NCI-H2171 treated with DMSO at 0.1 percent for 48 hours (cell line): ENCODE measurements at regions not wholly inside any gene's neighbourhood (a gene's known extent, or its start where the extent isn't known, plus 50 kb on each side); places are given as distances from the start of the nearest gene placed in this dataset.
A peak's percentile ranks its signal among the peaks of the same experiment; 100 is the strongest.
"Not testable (repeated sequence)": the region's sequence is repeated elsewhere in the genome, so short reads cannot be mapped to it uniquely, and the experiment has no call there.

ENCODE experiments used
- DNase-seq: peaks from one replicate; lab custom pipeline; 2025; lab: John Stamatoyannopoulos, UW

DNA sequence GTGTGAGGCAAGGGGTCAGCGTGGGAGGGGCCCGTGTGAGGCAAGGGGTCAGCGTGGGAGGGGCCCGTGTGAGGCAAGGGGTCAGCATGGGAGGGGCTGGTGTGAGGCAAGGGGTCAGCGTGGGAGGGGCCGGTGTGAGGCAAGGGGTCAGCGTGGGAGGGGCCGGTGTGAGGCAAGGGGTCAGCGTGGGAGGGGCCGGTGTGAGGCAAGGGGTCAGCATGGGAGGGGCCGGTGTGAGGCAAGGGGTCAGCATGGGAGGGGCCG, 119.2 kb downstream of the SEPTIN14 start:
- DNase-seq, result not testable (repeated sequence)

DNA sequence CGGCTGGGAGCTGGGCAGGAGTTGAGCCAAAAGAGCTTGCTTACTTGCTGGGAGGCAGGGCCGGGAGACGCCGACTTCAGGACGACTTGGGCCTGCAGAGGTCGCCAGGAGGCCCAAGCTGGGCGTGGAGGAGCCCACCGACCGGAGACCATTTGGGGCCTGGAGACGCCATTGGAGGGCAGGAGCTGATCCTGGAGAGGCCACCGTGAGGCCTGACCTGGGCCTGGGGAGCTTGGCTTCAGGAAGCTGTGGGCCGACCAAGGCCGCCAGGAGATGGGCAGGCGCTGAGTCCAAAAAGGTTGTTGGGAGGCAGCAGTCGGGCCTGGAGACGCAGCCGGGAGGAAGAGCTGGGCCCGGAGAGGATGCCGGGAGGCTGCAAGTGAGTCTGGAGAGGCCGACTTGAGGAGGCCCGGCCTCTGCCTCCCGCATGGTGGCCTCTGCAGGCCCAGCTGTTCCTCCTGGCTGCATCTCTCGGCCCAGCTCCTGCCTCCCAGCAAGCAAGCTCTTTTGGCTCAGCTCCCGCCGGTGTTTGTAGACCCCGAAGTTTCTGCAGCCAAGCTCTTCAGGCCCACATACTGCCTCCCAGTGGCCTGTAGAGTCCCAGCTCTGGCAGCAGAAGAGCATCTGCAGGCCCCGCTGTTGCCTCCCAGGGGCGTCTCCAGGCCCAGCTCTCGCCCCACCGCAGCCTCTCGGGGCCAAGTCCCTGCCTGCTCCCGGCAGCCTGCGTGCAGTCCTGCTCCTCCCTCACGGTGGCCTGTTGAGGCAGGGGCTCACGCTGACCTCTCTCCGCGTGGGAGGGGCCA, 119.7 kb downstream of the SEPTIN14 start:
- not testable (repeated sequence) for DNase-seq

DNA sequence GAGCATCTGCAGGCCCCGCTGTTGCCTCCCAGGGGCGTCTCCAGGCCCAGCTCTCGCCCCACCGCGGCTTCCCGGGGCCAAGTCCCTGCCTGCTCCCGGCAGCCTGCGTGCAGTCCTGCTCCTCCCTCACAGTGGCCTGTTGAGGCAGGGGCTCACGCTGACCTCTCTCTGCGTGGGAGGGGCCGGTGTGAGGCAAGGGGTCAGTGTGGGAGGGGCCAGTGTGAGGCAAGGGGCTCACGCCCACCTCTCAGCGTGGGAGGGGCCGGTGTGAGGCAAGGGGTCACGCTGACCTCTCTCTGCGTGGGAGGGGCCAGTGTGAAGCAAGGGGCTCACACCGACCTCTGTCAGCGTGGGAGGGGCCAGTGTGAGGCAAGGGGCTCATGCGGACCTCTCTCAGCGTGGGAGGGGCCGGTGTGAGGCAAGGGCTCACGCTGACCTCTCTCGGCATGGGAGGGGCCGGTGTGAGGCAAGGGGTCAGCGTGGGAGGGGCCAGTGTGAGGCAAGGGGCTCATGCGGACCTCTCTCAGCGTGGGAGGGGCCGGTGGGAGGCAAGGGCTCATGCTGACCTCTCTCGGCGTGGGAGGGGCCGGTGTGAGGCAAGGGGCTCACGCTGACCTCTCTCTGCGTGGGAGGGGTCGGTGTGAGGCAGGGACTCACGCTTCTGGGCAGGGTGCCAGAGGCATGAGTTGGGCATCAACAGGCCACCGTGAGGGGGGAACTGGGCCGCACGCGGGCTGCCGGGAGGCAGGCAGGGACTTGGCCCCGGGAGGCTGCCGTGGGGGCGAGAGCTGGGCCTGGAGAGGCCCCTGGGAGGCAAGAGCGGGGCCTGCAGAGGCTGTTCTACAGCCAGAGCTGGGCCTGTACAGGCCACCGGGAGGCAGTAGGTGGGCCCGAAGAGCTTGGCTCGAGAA, 120.6 kb downstream of the SEPTIN14 start:
- DNase-seq, result not testable (repeated sequence)

DNA sequence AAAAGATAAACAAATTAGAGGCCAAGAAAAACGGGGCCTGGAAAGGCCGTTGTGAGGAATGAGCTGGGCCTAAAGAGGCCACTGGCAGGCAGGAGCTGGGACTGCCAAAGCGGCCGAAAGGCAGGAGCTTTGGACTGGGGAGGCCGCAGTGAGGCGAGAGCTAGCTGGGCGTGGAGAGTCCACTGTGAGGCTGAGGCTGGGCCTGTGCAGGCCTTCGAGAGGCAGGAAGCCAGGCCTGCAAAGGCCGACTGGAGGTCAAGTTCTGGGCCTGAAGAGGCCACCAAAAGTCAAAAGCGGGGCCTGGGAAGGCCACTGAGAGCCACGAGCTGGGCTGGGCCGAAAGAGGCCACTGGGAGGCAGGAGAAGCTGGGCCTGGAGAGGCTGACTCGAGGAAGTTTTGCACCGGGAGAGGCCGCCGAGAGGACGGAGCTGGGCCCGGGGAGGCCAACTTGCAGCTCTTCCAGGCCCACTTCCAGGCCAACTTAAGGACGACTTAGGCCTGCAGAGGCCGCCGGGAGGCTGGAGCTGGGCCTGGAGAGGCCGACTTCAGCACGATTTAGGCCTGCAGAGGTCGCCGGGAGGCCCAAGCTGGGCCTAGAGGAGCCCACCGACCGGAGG, 121.8 kb downstream of the SEPTIN14 start:
- DNase-seq, result not testable (repeated sequence)

DNA sequence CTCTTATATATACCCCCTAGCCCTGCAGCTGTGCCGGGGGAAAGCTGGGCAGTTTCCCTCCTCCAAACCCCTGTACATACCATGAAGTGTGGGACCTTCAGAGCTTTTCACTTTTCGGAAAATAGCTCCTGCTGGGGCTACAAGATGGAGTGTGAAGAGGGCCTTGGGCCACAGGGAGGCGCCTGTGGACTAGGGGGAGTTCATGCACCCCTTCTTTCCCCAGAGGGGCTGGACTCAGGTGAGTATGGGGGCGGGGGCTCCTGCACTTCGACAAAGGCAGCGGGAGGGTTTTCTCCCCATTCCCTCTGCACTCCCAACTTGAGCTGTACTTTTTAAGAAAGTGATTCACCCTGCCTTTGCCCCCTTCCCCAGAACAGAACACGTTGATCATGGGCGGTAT, 122.5 kb downstream of the SEPTIN14 start:
- DNase-seq, result not testable (repeated sequence)

DNA sequence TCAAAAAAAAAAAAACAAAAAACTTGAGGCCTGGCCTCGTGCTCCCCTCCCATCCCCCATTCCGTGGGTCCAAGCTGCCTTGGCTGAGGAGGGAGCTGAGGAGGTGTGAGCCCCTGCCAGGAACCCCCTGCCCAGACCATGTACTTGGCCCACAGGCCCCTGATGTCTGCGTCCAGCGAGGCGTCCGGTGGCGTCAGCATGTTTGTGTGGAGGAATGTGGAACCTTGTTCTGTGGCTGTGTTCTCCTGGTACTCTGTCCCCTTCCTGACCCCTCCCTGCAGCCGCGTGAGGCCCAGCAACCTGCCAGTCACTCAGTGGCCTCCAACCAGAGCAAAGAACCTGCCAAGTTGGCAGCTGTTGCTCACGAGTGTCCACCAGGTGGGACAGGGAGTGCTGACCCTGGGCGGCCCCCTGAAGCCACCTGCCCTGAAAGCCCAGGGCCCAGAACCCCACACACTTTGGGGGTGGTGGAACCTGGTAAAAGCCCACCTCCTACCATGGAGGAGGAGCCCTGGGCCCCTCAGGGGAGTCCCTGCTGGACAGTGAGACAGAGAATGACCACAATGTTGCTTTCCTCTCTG, 125.8 kb downstream of the SEPTIN14 start:
- not testable (repeated sequence) for DNase-seq

DNA sequence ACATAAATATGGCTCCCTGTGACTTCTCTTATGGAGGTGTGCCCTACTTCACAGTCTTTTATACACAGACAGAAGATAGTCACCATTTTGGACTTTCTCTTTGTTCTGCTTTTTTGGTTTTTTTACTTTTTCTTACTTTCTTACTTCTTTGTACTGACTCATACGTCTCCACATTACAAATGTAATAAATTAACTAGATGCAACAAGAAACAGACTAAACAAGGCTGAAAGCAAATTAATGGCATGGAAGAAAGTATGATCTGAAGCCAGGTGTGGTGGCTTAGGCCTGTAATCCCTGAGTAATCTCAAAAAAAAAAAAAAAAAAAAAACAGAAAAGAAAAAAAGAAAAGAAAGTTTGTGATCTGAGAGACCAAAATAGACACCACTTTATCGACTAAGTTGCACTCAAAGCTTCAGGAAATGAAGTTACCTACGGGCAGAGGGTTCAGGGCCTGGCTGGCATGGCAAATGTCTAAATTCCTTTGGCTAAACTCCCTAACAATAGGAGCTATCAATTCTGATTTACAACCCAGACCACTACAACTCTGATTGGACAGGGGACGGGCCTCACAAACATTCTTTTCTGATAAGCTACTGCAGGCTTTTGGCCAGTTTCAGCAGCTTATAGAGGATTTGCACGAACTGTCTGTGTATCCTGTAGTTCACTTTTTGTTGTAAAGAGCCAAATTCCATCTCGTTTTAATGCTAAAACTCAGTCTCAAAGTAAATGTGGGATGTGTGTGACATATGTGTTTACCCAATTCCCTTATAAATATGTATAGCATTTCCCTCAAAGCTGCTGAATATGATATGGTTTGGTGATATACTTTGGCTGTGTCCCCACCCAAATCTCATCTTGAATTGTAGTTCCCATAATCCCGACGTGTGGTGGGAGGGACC, 129.1 kb downstream of the SEPTIN14 start:
- no peak for DNase-seq

DNA sequence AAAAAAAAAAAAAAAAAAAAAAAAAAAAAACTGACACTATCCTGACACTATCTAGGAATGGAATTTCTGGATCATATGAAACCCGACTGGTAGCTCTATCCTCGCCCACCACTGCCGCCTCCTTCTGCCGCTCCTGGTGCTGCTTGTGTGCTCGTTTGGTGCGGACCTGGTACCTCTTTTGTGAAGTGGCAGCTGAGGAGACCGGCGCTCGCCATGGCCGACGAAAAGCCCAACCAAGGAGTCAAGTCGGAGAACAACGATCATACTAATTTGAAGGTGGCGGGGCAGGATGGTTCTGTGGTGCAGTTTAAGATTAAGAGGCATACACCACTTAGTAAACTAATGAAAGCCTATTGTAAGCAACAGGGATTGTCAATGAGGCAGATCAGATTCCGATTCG, 130.6 kb downstream of the SEPTIN14 start:
- no peak for DNase-seq

DNA sequence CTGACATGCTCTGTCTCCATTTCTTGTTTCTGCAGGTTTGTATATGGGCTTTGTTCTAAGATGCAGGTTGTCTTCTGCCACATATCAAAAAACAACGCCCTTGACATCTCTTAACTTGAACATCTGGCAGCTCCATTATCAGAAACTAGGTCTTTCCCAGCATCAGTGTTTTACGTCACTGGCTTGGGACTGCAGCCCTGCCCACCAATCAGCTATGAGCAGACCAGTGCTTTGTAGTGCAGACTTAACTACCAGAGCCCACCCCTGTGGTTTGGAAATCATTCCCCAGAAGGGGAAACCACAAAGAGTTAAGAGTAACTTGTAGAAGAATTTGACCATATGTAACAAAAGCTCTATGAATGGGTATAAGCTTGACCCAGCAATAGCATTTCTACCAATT, 132.4 kb downstream of the SEPTIN14 start:
- DNase-seq, result no peak

DNA sequence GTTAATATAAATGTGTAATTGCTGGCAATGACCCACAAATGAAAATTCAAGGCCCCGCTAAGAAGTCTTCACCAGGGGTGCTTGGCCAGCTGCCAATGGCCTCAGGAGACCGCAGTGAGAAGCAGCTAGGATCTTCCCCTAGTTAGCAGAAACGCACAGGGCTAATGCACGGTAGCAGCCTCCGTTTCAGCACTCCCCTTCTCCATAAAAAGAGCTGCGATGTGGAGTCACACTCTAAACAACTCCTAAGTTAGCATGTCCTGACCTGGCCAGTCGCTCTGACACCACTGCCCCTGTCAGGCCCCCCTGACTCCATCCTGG, 139.0 kb downstream of the SEPTIN14 start:
- DNase-seq, result peak; percentile 15

DNA sequence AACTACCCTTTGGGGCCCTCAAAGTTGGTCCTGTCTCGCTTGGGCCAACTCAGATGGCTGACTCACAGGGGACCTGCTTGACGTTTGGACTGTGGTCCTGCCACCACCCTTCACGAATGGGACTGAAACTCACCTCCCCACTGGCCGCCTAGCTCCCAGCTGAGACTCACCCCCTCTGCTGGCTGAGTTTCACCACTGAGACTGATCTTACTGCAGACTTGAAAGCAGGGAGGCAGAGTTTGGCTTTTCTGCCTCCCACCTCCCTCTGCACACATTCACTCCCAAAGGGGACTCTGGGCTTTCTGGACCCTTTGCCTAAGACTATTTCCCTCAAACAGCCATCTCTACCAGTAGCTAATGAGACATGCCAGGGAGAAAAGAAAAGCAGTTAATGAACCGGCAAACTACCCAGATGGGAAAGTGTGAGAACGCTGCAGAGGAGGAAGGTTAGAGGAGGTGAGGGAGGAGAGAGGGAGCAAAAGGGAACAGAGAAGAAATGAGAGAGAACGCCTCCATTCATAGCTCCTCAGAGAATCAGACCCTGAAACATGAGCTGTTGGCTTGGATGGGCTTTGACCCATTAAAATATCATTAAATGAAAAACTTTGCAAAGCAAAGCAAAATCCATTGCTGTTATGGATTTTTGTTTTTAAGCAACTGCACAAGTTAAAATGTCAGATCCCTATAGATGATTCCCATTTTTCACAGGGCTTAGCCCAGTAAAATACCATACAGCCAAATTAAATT, 139.5 kb downstream of the SEPTIN14 start:
- peak; percentile 62 for DNase-seq

DNA sequence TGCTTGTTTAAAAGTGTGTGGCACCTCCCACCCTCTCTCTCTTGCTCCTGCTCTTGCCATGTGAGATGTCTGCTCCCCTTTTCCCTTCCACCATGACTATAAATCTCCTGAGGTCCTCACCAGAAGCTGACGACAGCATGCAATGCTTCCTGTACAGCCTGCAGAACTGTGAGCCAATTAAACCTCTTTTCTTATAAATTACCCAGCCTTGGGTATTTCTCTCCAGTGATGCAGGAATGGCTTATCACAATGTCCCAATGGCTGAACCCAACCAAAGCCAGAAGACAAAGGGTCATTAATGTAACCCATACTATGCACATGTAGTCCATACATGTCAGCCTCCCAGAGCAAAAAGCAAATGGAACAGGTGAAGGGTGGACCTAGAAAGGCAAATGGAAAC, 141.5 kb downstream of the SEPTIN14 start:
- not testable (repeated sequence) for DNase-seq

DNA sequence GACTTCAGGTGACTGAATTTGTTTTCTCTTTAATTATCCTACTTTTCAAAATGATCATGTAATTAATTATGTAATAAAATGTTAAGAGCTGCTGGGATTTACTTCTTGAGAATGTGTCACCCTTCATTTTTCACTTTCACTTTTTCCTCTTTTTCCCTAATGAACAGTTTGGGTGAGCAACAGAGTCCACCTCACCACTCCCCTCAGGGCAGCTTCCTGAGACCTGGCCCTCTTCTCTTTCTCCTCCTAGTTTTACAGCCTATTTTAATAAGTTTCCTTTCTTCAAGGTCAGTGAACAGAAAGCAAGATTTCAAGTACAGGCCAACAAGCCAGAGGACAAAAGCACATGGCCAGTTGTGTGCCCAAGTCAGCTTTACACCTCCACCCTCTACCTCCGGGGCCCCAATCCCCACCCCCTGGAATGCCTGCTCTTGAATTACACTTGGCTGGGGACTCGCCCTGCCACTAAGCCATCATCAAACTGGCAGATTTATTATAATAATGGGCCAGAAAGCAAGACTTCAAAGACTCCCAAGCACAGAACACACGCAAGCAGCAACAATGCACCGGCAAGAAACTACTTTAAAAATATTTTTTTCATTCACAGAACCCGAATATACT, 143.1 kb upstream of the VOPP1 start:
- DNase-seq, result not testable (repeated sequence)

DNA sequence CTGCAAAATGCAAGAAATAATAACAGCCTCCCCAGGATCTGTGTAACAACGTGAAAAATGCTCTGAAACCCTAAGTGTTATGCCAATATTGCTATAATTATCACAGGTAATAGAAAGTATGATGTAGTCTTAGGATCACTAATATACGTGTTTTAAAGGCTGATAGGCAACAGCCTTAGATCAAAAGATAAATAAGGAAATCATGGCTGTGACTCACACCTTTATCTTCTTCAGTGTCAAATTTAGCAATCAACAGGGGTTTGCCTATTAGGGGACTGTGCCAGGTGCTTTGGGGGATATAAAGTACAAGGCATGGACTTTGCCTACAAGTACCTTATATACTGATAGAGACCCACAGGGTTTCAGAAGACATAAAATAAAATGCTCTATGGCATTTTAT, 142.1 kb upstream of the VOPP1 start:
- DNase-seq, result not testable (repeated sequence)

DNA sequence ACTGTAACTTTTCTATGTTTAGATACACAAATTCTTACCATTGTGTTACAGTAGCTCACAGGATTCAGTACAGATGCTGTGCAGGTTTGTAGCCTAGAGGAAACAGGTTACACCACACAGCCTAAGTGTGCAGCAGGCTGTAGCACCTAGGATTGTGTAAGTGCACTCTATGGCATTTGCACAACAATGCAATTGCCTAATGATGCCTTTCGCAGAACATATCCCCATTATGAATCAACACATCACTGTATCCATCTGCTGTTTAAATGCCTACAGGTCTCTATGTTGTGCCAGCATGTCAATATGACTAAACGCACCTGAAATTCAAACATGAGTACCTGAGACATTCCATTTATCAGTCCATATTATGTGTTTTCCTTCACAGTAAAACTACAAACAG, 138.0 kb upstream of the VOPP1 start:
- not testable (repeated sequence) for DNase-seq

DNA sequence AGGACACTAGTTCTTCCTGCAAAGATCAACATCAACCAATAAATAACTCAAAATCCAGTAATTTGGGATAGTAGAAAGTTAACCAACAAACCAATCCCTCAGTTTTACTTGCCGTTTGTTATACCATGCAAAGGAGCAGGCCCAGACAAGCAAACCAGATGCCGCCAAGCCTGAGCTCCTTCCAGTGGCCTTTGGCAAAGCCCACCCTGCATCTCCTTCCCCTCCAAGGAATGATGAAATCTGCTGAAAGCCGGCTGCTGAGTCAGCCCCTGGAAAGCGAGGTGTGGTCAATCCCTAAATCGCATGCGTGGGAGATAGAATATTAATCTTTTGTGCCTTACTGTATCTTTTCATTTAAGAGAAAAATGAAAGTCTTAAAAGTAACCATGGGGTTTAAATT, 135.7 kb upstream of the VOPP1 start:
- DNase-seq, result not testable (repeated sequence)

DNA sequence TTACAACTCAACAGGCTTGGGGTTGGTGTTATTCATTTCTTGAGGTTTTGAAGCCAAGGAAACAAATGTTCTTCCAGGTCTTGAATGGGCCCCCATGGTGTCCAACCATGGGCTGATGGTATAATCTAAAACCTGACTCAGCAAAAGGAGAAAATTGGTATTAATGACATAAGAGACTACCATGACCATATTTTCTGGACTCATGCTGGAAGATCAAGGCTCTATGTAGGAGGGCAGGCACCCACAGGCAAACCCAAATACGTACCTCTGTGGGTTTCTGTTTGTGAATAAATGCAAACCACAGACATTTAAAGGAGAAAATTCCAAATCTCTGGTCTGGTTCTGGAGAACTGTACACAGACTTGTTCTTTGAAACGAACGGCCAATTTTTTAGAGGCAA, 135.1 kb upstream of the VOPP1 start:
- DNase-seq, result not testable (repeated sequence)

DNA sequence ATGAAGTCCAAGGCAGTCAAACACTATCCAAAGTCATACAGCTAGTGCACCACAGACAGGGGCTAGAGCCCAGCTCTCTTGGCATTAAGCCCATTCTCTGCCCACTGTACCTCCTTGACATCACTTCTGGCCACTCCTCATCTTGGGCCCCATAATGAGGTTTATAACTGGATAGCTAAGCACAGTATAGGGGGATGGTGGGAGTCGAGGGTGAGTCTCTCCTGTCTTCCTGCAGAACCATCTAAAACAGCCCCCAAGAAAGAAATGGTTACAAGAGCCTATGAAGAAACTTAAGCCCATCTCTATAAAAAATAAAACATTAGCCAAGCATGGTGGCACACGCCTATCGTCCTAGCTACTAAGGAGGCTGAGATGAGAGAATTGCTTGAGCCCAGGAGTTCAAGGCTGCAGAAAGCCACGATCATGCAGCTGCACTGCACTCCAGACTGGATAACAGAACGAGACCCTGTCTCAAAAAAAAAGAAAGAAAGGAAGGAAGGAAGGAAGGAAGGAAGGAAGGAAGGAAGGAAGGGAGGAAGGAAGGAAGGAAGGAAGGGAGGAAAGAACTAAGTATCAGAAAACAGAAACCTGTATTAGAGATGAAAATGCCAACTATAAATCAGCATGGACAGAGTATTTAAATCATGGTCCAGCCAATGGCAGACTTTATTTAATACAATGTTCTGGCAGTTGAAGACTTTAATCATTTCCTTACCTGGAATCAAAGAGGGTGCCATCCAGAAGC, 134.3 kb upstream of the VOPP1 start:
- not testable (repeated sequence) for DNase-seq

DNA sequence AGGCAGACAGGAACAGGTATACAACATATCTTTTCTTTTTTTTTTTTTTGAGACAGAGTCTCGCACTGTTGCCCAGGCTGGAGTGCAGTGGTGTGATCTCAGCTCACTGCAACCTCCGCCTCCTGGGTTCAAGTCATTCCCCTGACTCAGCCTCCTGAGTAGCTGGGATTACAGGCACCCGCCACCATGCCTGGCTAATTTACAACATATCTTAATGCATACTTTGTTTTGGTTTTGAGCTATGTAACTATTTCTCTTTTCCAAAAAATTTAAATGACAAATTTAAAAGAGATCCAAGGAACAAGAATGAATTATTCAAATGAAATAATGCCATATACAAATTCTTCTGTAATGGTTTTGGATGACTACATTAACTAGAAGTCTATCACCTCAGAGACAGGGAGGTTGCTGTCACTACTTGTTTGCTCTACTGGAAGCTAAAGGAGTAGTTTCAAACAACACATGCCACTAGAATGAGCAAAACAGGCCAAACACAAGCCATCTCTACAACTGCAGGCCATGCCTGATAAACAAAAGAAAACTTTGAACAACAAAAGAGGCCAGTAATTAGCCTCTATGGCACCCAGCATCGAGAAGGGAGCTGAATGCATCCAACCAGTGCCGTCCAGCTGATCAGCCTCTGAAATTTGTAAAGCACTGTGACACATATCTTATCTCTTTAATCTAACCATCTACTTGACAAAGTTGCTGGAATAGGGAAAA, 133.6 kb upstream of the VOPP1 start:
- not testable (repeated sequence) for DNase-seq
